Esophagus muscularis mucosa (tissue), 4 donors: ENCODE measurements at regions not wholly inside any gene's neighbourhood (a gene's known extent, or its start where the extent isn't known, plus 50 kb on each side); places are given as distances from the start of the nearest gene placed in this dataset.

Experiments used
- CTCF ChIP-seq, 3 experiments: fragments of 200-600 bp in 2 of 3; fragments of 450-650 bp in 1 of 3; sonication (generic) in 2 of 3; IDR thresholded peaks; one replicate each; pipeline ENCODE4 v1.5.1; 2017 to 2019; ENCODE audit warnings: antibody characterized with exemption in 3 of 3, mild to moderate bottlenecking in 2 of 3, moderate library complexity in 1 of 3
- EP300 ChIP-seq: sonication (generic); formaldehyde crosslinking; IDR thresholded peaks from one replicate; pipeline ENCODE4 v1.6.1; 2017; ENCODE audit warnings: antibody characterized with exemption
- POLR2A ChIP-seq: fragments of 450-650 bp; IDR thresholded peaks from one replicate; pipeline ENCODE4 v1.6.1; 2017; ENCODE audit warnings: antibody characterized with exemption, moderate library complexity, mild to moderate bottlenecking, low read depth
- POLR2AphosphoS5 ChIP-seq, 2 donors: sonication (generic); formaldehyde crosslinking; IDR thresholded peaks; one replicate each; pipeline ENCODE4 v1.6.1; 2017; ENCODE audit warnings: antibody characterized with exemption in 2 of 2

DNA sequence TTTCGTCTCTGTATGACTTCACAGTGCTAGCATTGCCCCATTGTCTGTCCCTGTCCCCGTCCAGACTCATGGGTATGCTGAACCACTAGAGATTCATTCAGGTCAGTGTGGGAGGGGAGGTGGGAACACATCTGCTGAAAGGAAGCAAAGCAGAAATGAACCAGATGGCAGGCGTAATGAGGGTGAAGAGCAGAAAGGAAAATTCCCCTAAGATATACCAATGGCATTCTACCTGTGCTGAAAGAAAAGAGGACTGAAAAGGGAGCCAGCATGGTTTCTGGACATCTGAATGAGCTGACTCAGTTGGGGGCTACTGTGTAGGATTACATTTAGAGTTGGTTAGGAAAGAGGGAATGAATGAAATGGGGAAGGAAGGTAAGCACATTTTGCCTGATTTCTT, 678.7 kb downstream of the MAT2B start:
- no peak for TF ChIP-seq CTCF (IDR thresholded peaks at IDR 0.05)
- no peak for TF ChIP-seq POLR2A
- TF ChIP-seq POLR2AphosphoS5 (IDR thresholded peaks at IDR 0.05) = no peak
- TF ChIP-seq EP300 = no peak
